ENCODE measurements at regions not wholly inside any gene's neighbourhood (a gene's known extent, or its start where the extent isn't known, plus 50 kb on each side); places are given as distances from the start of the nearest gene placed in this dataset.

DNA sequence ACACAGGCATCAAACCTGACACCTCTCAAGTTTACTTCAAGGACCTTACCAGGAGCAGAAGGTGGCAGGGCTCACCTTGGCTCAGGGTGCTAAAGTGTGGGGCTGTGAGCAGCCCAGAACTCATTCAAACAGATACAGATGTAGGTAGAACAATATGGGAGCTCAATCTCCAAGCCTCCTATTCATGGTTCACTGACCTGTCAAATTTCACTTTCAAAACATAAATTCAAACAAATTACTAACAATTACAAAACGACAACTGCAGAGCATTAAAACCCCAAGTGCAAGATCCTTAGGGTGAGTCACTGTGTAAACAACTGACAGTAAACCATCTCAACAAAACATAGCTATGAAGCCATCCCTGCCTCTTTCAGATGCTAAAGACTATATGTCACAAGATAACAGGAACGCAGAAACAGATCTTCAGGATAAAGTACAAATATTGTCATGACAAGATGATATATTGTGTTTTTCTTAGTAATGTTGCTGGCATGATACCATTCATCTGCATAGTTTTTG lies 303.5 kb upstream of the ANO3 start:
- TF ChIP-seq, protein P1, sequence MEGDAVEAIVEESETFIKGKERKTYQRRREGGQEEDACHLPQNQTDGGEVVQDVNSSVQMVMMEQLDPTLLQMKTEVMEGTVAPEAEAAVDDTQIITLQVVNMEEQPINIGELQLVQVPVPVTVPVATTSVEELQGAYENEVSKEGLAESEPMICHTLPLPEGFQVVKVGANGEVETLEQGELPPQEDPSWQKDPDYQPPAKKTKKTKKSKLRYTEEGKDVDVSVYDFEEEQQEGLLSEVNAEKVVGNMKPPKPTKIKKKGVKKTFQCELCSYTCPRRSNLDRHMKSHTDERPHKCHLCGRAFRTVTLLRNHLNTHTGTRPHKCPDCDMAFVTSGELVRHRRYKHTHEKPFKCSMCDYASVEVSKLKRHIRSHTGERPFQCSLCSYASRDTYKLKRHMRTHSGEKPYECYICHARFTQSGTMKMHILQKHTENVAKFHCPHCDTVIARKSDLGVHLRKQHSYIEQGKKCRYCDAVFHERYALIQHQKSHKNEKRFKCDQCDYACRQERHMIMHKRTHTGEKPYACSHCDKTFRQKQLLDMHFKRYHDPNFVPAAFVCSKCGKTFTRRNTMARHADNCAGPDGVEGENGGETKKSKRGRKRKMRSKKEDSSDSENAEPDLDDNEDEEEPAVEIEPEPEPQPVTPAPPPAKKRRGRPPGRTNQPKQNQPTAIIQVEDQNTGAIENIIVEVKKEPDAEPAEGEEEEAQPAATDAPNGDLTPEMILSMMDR (IDR thresholded peaks at IDR 0.05) = no peak
- TF ChIP-seq POLR2A (IDR thresholded peaks at IDR 0.05) = no peak

Data from adrenal gland (tissue), 5 donors.